Vagina (tissue), 2 donors: ENCODE measurements at regions not wholly inside any gene's neighbourhood (a gene's known extent, or its start where the extent isn't known, plus 50 kb on each side); places are given as distances from the start of the nearest gene placed in this dataset.

ENCODE experiments used
- POLR2A ChIP-seq, 2 donors: fragments of 450-650 bp; IDR thresholded peaks; one replicate each; pipeline ENCODE4 v1.6.1; 2017; ENCODE audit warnings: antibody characterized with exemption in 2 of 2, mild to moderate bottlenecking in 2 of 2, moderate library complexity in 2 of 2
- TF ChIP-seq, protein P1 (sequence below), 3 experiments: fragments of 450-650 bp in 2 of 3; fragments of 200-600 bp in 1 of 3; sonication (generic) in 1 of 3; IDR thresholded peaks; one replicate each; pipeline ENCODE4 v1.5.1; 2017 to 2019; ENCODE audit warnings: antibody characterized with exemption in 3 of 3, mild to moderate bottlenecking in 2 of 3, moderate library complexity in 2 of 3

DNA sequence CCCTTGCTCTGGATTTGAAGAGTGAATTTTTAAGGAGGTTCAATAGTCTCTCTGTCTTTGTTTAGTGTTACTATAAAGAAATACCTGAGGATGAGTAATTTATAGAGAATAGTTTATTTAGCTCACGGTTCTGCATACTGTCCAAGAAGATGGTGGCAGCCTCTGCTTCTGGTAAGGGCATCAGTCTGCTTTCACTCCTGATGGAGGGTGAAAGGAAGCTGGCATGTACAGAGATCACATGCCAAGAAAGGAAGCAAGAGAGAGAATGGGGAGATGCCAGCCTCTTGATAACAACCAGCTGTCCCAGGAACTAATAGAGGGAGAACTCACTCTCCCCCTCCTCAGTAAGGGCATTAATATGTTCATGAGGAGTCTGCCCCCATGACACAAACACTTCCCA, 917.5 kb upstream of the GOT2 start:
- TF ChIP-seq, protein P1, sequence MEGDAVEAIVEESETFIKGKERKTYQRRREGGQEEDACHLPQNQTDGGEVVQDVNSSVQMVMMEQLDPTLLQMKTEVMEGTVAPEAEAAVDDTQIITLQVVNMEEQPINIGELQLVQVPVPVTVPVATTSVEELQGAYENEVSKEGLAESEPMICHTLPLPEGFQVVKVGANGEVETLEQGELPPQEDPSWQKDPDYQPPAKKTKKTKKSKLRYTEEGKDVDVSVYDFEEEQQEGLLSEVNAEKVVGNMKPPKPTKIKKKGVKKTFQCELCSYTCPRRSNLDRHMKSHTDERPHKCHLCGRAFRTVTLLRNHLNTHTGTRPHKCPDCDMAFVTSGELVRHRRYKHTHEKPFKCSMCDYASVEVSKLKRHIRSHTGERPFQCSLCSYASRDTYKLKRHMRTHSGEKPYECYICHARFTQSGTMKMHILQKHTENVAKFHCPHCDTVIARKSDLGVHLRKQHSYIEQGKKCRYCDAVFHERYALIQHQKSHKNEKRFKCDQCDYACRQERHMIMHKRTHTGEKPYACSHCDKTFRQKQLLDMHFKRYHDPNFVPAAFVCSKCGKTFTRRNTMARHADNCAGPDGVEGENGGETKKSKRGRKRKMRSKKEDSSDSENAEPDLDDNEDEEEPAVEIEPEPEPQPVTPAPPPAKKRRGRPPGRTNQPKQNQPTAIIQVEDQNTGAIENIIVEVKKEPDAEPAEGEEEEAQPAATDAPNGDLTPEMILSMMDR (IDR thresholded peaks at IDR 0.05) = no peak
- no peak for TF ChIP-seq POLR2A (IDR thresholded peaks at IDR 0.05)
